SK-N-SH (cell line): ENCODE measurements at regions not wholly inside any gene's neighbourhood (a gene's known extent, or its start where the extent isn't known, plus 50 kb on each side); places are given as distances from the start of the nearest gene placed in this dataset.

Experiments
- CTCF ChIA-PET: fragments of 300-600, 350-600 bp; formaldehyde crosslinking; extraction: SDS; loops from one replicate; lab custom pipeline; 2021; lab: Yijun Ruan, JAX
- POLR2A ChIA-PET: fragments of 350-600 bp; sonication (Branson Sonifier 250); formaldehyde crosslinking; extraction: SDS; loops from one replicate; lab custom pipeline; 2020; ENCODE audit warnings: antibody characterized with exemption, inconsistent platforms; lab: Yijun Ruan, JAX
- DNase-seq: peaks from one replicate; pipeline ENCODE4 v3.0.0; 2012
- H2AFZ ChIP-seq: fragments of 200-600 bp; sonication (generic); 2 replicates; pipeline ENCODE4 v1.8.1; 2016; ENCODE audit warnings: antibody characterized with exemption, mild to moderate bottlenecking, low read depth
- H3F3A ChIP-seq: fragments of 200-600 bp; sonication (generic); replicated peaks from 2 replicates; pipeline ENCODE3; 2016; ENCODE audit warnings: antibody characterized with exemption, mild to moderate bottlenecking; ENCODE audit not compliant: insufficient read depth
- H3K27ac ChIP-seq, 2 experiments: fragments of 200-500 bp in 1 of 2; fragments of 200-600 bp in 1 of 2; sonication (Bioruptor generic) in 1 of 2; sonication (generic), shearing (Covaris generic) in 1 of 2; 2 replicates each; pipeline versions ENCODE4 v1.5.1 to v1.6.1; 2014 to 2016; ENCODE audit warnings: low read depth in 2 of 2, inconsistent platforms in 1 of 2, low read length in 1 of 2, mild to moderate bottlenecking in 1 of 2, mixed read lengths in 1 of 2
- H3K27me3 ChIP-seq: fragments of 200-600 bp; sonication (generic), shearing (Covaris generic); 2 replicates; pipeline ENCODE4 v1.6.1; 2016; ENCODE audit warnings: mixed run types; ENCODE audit not compliant: insufficient read depth
- H3K36me3 ChIP-seq, 2 experiments: fragments of 200-500 bp in 1 of 2; fragments of 200-600 bp in 1 of 2; sonication (Bioruptor generic) in 1 of 2; sonication (generic) in 1 of 2; replicated peaks in 1 of 2; 2 replicates each; pipeline versions ENCODE3 to v1.5.1; 2014 to 2016; ENCODE audit warnings: low read length in 1 of 2, mild to moderate bottlenecking in 1 of 2; ENCODE audit not compliant: insufficient read depth in 2 of 2, control insufficient read depth in 1 of 2
- H3K4me1 ChIP-seq, 2 experiments: fragments of 200-500 bp in 1 of 2; fragments of 200-600 bp in 1 of 2; sonication (Bioruptor generic) in 1 of 2; sonication (generic), shearing (Covaris generic) in 1 of 2; 2 replicates each; pipeline versions ENCODE4 v1.5.1 to v1.6.1; 2014 to 2016; ENCODE audit warnings: low read depth in 1 of 2, low read length in 1 of 2, mixed run types in 1 of 2; ENCODE audit not compliant: insufficient read depth in 2 of 2, control insufficient read depth in 1 of 2
- H3K4me2 ChIP-seq: fragments of 200-600 bp; sonication (generic), shearing (Covaris generic); 2 replicates; pipeline ENCODE4 v1.6.1; 2017; ENCODE audit warnings: mixed run types
- H3K4me3 ChIP-seq, 2 experiments: fragments of 200-500 bp in 1 of 2; fragments of 200-600 bp in 1 of 2; sonication (Bioruptor generic) in 1 of 2; sonication (generic), shearing (Covaris generic) in 1 of 2; 2 replicates each; pipeline versions ENCODE4 v1.5.1 to v1.8.1; 2014 to 2016; ENCODE audit warnings: low read depth in 2 of 2, inconsistent platforms in 1 of 2, low read length in 1 of 2, mild to moderate bottlenecking in 1 of 2, mixed read lengths in 1 of 2, moderate library complexity in 1 of 2
- H3K79me2 ChIP-seq: fragments of 200-600 bp; sonication (generic); 2 replicates; pipeline ENCODE4 v1.8.1; 2017; ENCODE audit warnings: mild to moderate bottlenecking; ENCODE audit not compliant: insufficient read depth
- H3K9ac ChIP-seq: fragments of 200-600 bp; sonication (generic); 2 replicates; pipeline ENCODE4 v1.6.1; 2017; ENCODE audit warnings: mixed run types
- H3K9me2 ChIP-seq: fragments of 200-600 bp; sonication (generic); 2 replicates; pipeline ENCODE4 v1.6.1; 2017; ENCODE audit warnings: mixed run types
- H3K9me3 ChIP-seq: fragments of 200-600 bp; sonication (generic); 2 replicates; pipeline ENCODE4 v1.6.1; 2017; ENCODE audit warnings: mixed run types, mild to moderate bottlenecking, moderate library complexity
- H4K20me1 ChIP-seq: fragments of 200-600 bp; sonication (generic); 2 replicates; pipeline ENCODE4 v1.6.1; 2017; ENCODE audit warnings: mild to moderate bottlenecking, mixed run types; ENCODE audit not compliant: insufficient read depth
- CHD2 ChIP-seq: fragments of 150-350 bp; IDR thresholded peaks from 2 replicates; pipeline ENCODE4 v1.6.1; 2018; ENCODE audit warnings: low read length; ENCODE audit not compliant: partially characterized antibody
- FOXJ3 ChIP-seq: sonication (generic); formaldehyde crosslinking; IDR thresholded peaks from 2 replicates; pipeline ENCODE4 v1.5.1; 2020; ENCODE audit warnings: mild to moderate bottlenecking, missing genetic modification reagents
- GABPA ChIP-seq: IDR thresholded peaks from 2 replicates; pipeline ENCODE4 v1.4.0; 2012; ENCODE audit warnings: low read depth, mild to moderate bottlenecking
- GATA2 ChIP-seq: sonication (generic); formaldehyde crosslinking; IDR thresholded peaks from 2 replicates; pipeline ENCODE4 v1.5.0; 2020; ENCODE audit warnings: mild to moderate bottlenecking, missing genetic modification reagents
- JUND ChIP-seq: IDR thresholded peaks from 2 replicates; pipeline ENCODE4 v1.4.0; 2012
- MAX ChIP-seq: IDR thresholded peaks from 2 replicates; pipeline ENCODE4 v1.4.0; 2012; ENCODE audit warnings: low read depth
- MEF2A ChIP-seq: IDR thresholded peaks from 2 replicates; pipeline ENCODE4 v1.4.0; 2012; ENCODE audit warnings: low read depth, borderline replicate concordance
- NFIC ChIP-seq: IDR thresholded peaks from 2 replicates; pipeline ENCODE4 v1.4.0; 2012; ENCODE audit warnings: borderline replicate concordance
- NRF1 ChIP-seq: IDR thresholded peaks from 2 replicates; pipeline ENCODE4 v1.6.1; 2012; ENCODE audit warnings: low read depth, mild to moderate bottlenecking, low read length
- PBX3 ChIP-seq: IDR thresholded peaks from 2 replicates; pipeline ENCODE4; 2012
- POLR2AphosphoS5 ChIP-seq: IDR thresholded peaks from 2 replicates; pipeline ENCODE4 v1.6.1; 2012; ENCODE audit warnings: low read depth, low read length
- RAD21 ChIP-seq: IDR thresholded peaks from 2 replicates; pipeline ENCODE4 v1.6.1; 2012; ENCODE audit warnings: mild to moderate bottlenecking, low read length
- REST ChIP-seq: IDR thresholded peaks from 2 replicates; pipeline ENCODE4 v1.6.1; 2012; ENCODE audit warnings: mild to moderate bottlenecking, low read depth, low read length, moderate library complexity
- RXRA ChIP-seq: IDR thresholded peaks from 2 replicates; pipeline ENCODE4 v1.4.0; 2012; ENCODE audit warnings: low read depth, mild to moderate bottlenecking, borderline replicate concordance
- SMC3 ChIP-seq: IDR thresholded peaks from 2 replicates; pipeline ENCODE4 v1.6.1; 2012; ENCODE audit warnings: low read depth, low read length, improper control_type of control experiment
- TEAD4 ChIP-seq: IDR thresholded peaks from 2 replicates; pipeline ENCODE4 v1.4.0; 2012; ENCODE audit warnings: mild to moderate bottlenecking, borderline replicate concordance; ENCODE audit not compliant: insufficient read depth
- USF1 ChIP-seq: IDR thresholded peaks from 2 replicates; pipeline ENCODE4 v1.4.0; 2012; ENCODE audit warnings: low read depth, borderline replicate concordance
- YY1 ChIP-seq: IDR thresholded peaks from 2 replicates; pipeline ENCODE4 v1.4.0; 2012; ENCODE audit warnings: low read depth, mild to moderate bottlenecking
- WGBS: methylation state at CpG from one replicate; pipeline ENCODE4 v1.1.6; 2017; ENCODE audit warnings: low lambda C conversion rate; 5-methylcytosine and 5-hydroxymethylcytosine counted together

- 63% methylated on average over 5 of the region's 5 CpGs for WGBS
- H4K20me1 ChIP-seq = no peaks in the 10 kb centered on the region
- TF ChIP-seq GABPA (no peak), YY1 (no peak), MEF2A (no peak)
- TF ChIP-seq, all 33 proteins: peak for 0
- Histone ChIP-seq H3K4me1 (no peaks in the 10 kb centered on the region), H3K36me3 (no peaks in the 10 kb centered on the region), H3K9me3 (no peaks in the 10 kb centered on the region), H3K27ac (no peak overlapping the region), H3K79me2 (no peaks in the 10 kb centered on the region), H2AFZ (no peak overlapping the region), H3K27me3 (no peaks in the 10 kb centered on the region), H3K4me3 (no peak overlapping the region), H3K9me2 (no peaks in the 10 kb centered on the region), H3F3A (no peaks in the 10 kb centered on the region), H3K9ac (no peak overlapping the region), H3K4me2 (no peak overlapping the region)
- no peak for DNase-seq
- POLR2A ChIA-PET = no interaction called here
- CTCF ChIA-PET = interaction anchor here (0.9 to 1.2 kb wide), 3 partner anchors 13 to 202 kb away, joined by 3 read pairs; no protein-coding TSS in a partner anchor
Observed at GRCh38 chr6:166087852-166088251, 79.8 kb downstream of the TBXT start.

GRCh38 chr6:166087246-166087645 lies 80.4 kb downstream of the TBXT start:
- Histone ChIP-seq H3K9ac (no peak overlapping the region), H3K79me2 (no peaks in the 10 kb centered on the region), H3K27ac (no peak overlapping the region), H3F3A (no peaks in the 10 kb centered on the region), H3K9me3 (no peaks in the 10 kb centered on the region), H3K4me3 (no peak overlapping the region), H2AFZ (no peak overlapping the region), H3K36me3 (no peaks in the 10 kb centered on the region), H3K27me3 (no peaks in the 10 kb centered on the region), H3K4me1 (no peaks in the 10 kb centered on the region), H3K9me2 (no peaks in the 10 kb centered on the region), H3K4me2 (no peak overlapping the region), H4K20me1 (no peaks in the 10 kb centered on the region)
- no peak for TF ChIP-seq JUND
- TF ChIP-seq RAD21 = no peak
- TF ChIP-seq YY1 = no peak
- no peak for TF ChIP-seq CHD2
- no peak for TF ChIP-seq PBX3
- no peak for TF ChIP-seq GATA2
- TF ChIP-seq NFIC = no peak
- no peak for TF ChIP-seq MAX
- TF ChIP-seq RXRA = no peak
- TF ChIP-seq TEAD4 = no peak
- no peak for TF ChIP-seq MEF2A
- no peak for TF ChIP-seq USF1
- no peak for TF ChIP-seq NRF1
- no peak for TF ChIP-seq FOXJ3 (CRISPR knock-in tag)
- no peak for TF ChIP-seq REST
- TF ChIP-seq GABPA = no peak
- no peak for TF ChIP-seq SMC3
- no peak for TF ChIP-seq POLR2AphosphoS5
- no peak for DNase-seq
- ChIA-PET CTCF (interaction anchor here (1.2 to 2.6 kb wide), 3 partner anchors 11 to 202 kb away, joined by 3 to 11 read pairs (median 6); no protein-coding TSS in a partner anchor), POLR2A (no interaction called here)
- 69% methylated on average over 7 of the region's 7 CpGs for WGBS
